ENCODE measurements at regions not wholly inside any gene's neighbourhood (a gene's known extent, or its start where the extent isn't known, plus 50 kb on each side); places are given as distances from the start of the nearest gene placed in this dataset.

DNA sequence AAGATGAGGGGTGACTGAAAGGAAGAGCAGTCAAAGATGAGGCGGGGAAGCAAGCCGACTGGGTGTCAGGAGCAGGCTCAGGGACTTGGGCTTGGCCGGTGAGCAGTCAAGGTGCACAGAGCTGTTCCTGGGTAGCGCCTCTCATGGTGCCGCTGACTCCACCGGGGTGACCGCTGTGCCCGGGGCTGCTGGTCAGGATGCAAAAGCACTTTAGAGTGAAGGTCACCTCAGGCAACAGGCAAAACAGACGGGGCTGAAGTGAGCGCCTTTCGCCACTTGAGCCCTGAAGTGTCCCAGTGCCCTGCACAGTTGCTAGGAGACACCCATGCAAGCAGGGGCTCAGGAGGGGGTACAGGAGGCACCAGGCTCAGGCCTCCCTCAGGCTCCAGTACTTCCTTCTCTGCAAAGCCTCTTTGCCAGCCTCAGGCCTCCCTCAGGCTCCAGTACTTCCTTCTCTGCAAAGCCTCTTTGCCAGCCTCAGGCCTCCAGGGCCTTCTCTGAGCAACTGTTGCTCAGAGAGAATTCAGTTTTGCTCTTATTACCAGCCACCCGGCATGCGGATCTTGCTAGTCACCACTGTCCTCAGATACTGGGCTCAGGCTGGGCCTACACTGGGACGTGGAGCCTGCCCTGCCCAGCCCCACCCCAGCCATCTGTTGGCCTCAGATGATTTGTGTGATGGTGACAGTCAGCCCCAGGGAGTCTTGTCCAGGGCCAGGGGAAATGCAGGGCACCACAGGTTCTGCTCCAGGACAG is 99.7 kb upstream of the IRF2BP2 start:
- DNase-seq (ENCODE audit: low read depth), result peak; percentile 90

DNA sequence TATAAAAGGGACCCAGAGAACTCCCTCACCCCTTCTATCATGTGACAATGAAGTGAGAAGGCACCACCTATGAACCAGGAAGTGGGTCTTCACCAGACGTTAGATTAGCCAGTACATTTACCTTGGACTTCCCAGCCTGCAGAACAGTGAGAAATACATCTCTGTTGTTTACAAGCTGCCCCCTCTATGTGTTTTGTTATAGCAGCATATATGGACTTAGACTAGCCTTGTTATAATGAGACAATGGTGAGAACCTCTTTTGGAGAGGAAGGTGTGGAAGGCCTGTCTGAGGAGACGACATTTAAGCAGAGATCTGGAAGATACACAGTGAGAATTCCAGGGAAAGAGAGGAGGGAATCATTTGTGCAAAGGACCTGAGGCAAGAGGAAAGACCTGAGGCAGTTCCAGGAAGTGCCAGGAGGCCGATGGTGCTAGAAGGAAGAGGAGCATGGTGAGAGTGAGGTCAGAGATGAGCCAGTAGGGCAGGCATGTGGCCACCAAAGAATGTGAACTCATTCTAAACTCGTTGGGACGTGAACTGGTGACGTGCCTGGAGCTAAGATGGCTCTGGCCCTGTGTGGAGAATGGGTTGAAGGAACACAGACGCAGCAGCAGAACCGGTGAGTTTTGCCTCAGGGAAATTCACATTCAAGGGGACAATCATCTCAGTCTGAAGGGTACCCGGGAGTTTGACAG is 98.9 kb upstream of the IRF2BP2 start:
- peak; percentile 22 for DNase-seq (ENCODE audit: low read depth)

DNA sequence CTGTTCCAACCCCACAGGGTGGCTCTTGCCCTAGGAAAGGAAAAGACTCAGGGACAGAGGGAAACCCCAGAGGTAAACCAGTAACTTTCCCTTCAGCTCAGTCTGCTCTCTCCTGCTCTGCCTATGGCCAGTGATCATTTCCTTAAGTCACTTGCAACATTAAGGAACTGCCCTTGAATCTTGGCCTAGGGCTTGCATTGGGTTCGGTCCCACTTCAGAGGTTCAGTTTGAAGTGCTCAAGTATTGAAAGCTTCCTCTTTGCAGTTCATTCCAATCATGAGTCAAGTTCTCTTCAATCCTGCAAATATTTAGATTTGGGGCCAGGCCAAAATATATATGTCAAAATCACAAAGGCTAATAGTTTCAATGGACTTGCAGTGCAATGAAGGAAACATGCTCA is 97.7 kb upstream of the IRF2BP2 start:
- DNase-seq (ENCODE audit: low read depth), result no peak

DNA sequence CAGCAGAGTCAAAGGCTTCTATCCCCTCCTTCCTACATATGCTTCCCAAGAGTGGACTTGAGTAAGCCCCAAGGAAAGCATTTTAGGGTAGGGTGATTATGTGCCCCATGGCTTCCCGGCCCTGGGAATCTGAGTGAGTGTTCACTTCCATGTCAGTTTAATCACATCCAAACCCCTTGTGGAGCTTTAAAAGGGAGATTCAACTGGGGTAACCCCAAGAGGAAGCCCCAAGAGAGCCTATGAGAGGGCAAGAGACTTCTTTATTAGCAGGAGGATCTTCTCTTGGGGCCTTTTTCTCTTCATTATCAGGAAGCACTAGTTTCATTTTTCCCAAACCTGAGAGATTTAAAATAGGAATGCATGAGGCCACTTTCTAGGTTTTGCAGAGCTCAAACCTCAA is 97.0 kb upstream of the IRF2BP2 start:
- DNase-seq (ENCODE audit: low read depth), result no peak

DNA sequence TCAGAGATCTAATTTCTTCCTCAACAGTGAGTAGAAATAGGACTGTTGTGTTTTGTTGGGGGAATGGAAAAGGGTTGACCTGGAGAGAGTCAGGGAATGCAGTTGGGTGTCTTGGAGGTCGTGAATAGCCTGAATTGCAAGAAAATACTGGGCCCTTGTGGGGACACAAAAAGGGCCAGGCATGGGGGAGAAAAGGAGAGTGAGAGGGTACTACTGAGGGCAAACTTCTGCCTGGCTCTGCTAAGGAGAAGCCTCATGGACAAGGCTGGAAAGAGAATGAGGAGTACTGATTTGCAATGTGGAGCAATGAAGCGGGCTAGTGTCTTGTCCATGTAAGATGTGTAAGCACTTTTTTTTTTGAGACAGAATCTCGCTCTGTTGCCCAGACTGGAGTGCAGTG is 96.2 kb upstream of the IRF2BP2 start:
- no peak for DNase-seq (ENCODE audit: low read depth)

DNA sequence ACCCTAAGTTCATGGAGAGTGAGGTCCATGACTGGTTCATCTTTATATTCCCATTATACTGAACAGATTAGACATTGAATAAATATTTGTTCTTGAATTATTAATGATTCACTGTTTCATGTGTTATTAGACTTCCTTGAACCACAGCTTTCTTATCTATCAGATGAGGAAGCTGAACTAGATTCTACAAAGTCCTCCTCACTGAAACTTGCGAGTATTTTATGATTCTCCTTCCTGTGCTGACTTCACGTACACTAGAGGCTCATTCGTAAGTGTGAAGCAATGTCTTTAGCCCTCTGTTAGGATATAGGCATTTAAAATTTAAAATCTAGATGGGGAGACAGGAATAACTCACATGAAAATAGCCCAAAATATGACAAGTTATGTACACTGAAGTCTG is 95.6 kb upstream of the IRF2BP2 start:
- DNase-seq (ENCODE audit: low read depth), result no peak

DNA sequence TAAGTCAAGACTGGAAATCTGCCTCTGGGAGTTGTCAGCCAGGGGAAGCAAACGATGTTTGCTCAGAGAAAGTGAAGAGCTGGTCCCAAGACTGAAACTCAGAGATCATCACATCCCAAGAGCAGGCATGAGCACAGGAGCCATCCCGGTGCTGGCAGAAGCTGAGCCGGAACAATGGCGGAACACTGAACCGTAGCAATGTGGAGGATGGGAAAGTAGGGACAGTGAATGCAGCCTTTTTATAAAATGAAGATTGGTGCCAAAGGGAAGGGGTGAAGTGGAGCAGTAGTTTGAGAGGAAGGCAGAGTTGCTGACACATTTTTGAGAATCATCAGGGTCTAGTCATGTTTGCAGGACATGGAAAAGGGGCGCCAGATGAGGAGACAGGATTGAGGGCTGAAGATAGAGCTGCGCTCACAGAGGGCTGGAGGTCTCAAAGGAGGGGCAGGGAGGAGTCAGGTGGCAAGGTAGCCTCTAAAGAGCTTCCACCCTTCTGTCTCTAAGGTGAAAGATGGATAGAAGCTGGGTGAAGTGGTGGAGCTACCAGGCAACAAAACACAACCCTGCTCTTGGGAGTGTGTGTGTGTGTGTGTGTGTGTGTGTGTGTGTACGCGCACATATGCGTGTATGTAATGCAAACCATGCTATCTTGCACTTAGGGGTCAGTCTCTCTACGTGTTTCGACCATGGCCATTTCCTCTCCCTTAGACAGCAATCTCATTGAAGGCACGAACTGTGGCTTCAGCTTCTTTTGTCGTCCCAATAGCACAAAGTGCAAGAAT is 94.3 kb upstream of the IRF2BP2 start:
- no peak for DNase-seq (ENCODE audit: low read depth)

DNA sequence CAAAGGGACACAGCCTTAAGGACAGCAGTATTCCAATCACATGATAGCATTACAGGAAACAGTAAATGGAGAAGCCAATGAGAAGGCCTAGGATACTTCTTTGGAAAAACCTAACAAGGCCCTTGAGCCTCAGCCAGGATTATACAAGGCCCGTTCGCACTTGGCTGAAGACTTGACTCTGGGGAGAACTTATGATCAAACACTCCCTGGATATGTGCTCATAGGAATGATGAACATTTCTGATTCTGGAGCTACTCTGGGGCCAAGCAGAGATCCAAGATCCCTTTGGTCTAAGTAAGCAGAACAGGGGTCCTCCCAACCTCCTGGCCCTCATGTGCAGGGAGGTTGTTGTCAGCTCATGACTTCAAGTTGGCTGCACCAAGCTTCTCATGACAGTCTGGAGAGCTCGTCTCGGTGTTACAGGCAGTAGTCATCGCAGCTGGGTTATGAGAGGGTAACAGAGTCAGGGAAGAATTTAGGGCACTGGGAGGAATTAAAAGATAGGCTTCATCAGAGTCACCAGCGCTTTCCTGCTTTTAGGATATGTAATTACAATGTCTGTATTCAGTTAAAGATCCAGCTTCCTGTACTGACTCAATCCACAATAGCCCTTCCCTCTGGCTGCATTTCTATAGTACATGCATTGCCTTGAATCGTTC is 92.5 kb upstream of the IRF2BP2 start:
- DNase-seq (ENCODE audit: low read depth), result no peak

DNA sequence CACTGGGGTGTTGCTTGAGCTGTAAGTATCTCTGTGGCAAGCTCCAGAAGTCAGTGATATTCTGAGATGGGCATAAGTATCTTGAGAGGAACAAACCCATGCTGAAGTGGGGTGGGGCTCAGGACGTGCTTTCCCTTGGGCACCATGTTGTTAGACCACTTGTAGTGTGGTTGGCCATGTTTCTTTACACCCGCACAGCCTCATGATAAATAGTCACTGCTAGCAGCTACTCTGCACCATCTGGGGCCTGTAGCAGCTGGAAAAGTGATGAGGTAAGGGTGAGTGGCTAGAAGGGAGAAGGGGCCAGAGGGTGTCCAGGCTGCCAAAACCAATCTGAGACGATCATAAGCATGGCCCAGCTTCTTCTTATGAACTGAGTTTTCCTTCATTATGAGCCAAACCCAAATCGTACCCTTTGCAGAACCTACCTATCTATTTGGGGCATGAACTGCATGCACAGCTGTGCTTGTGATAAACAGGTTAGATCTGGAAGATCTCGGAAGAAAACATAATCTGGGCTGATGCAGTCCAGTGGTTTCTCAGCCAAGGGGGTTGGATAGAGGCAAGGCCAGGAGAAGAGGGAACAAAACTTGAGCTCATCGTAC is 91.9 kb upstream of the IRF2BP2 start:
- peak; percentile 18 for DNase-seq (ENCODE audit: low read depth)

DNA sequence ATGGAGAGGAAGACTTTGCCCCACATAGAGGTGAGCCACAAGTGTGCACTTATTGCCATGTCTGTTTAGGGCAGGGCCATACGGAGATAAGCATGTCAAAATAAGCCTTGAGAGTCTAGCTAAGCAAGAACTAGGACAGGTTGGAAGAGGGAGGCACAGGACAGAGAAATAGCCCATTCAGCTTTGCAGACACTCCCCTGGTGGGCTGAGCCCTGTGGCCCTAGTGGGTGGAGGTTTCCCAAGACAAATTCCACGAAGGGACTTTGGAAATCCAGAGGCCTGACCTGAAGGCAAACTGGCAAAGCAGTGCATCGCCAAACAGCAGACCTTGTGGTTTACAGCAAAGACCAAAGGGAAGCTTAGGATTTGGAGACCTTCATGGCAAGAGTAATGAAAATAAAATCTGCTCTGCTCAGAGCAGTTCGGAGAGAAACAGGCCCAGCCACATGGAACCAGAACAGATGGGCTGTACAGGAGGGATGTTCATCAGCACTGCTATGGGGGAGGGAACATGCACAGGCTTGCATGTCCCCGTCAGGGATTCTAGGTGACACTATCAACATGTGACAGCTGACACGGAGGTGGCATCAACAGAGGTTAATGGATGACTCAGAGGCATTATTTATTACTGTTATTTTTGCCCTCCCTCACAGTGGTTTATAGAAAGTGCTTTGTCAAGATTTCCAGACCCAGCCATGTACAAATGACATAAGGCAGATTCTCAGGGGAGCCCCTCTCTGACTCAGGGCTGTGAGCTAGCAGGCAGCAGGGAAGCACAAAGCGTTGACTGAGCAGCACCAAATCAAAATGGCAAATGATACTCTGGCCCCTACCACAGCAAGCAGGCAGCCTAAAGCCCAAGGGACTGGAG is 90.1 kb upstream of the IRF2BP2 start:
- peak; percentile 94 for DNase-seq (ENCODE audit: low read depth)

DNA sequence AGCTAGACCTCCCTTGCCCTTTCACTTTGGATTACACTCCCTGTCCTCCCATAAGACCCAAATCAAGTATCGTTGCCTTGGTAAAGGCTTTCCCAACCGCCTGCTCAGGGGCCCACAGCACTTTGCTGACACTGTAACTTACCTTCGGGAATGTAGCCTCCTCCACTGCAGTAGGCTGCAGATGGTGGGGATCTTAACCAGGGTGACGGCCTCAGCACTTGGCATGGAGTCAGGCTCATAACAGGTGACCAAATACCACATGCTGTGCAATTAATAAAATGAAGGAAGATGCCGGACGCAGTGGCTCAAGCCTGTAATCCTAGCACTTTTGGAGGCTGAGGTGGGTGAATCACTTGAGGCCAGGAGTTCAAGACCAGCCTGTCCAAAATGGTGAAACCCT is 88.7 kb upstream of the IRF2BP2 start:
- DNase-seq (ENCODE audit: low read depth), result peak; percentile 80

DNA sequence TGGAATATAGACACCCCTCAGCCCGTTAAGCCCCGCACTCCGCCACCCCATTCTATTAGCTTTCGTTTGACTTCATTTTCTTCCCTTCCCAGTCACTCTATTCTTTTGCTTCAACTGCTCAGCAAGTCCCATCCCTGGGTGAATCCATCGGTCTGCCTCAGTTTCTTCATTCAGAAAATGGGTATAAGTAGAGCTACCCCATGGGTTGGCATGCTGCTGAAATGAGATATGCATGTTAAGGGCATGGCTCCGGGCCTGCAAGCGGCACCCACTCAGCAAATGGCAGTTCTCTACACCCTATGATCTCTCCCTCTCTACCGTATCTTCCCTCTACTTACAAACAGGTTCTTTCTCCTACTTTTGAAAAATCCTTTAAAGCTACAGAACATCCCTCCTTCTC is 87.8 kb upstream of the IRF2BP2 start:
- DNase-seq (ENCODE audit: low read depth), result no peak

DNA sequence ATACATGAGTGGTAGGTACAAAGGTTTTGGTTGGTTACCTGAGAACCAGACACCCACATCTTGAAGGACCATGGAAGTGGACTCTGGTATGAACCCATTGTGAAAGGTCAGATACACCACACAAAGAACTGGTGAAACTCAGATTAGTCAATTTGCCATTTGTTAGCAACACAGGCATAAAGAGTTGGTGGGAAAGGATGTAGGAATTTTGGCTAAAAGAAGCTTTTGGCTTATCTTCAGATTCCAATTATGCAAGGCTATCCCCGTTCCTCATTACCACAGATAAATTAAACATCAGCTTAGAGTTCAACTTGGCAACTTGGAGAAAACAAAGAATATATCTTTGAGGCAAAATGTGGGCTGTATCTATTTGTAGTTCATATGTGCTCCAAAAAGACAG is 87.0 kb upstream of the IRF2BP2 start:
- no peak for DNase-seq (ENCODE audit: low read depth)

DNA sequence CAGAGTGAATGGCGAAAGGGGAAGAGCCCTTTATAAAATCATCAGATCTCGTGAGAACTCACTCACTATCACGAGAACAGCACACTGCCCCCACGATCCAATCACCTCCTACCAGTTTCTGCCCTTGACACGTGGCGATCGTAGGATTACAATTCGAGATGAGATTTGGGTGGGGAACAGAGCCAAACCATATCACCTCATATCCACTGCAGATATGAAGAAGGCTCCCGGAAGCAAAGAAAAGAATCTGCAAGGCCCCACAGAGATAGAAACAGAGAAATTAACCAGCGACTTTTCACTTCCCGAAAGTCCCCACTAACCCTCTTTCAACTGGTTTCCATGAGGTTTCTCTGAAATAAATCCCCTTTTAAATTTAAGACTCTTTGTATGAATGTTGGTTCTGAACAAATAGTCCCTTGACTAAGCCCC is 86.2 kb upstream of the IRF2BP2 start:
- DNase-seq (ENCODE audit: low read depth), result no peak

DNA sequence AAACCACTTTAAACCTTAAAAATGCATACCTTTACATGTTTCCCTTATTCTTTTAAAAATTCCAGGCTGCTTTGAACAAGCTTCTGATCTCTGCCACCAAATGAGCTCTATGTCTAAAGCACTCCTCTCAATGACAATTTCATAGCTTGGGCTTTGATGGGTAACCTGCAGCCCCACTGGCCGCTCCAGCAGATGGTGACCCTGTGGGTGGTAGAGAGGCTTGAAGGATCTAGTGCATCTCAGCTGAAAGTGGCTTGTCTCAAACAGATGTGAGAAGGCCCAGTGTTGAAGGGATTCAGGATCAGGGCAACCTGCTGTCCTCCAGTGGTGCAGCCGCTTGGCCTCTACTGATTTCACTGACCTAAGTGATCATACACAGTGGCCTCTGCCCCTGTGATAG is 84.7 kb upstream of the IRF2BP2 start:
- DNase-seq (ENCODE audit: low read depth), result no peak

DNA sequence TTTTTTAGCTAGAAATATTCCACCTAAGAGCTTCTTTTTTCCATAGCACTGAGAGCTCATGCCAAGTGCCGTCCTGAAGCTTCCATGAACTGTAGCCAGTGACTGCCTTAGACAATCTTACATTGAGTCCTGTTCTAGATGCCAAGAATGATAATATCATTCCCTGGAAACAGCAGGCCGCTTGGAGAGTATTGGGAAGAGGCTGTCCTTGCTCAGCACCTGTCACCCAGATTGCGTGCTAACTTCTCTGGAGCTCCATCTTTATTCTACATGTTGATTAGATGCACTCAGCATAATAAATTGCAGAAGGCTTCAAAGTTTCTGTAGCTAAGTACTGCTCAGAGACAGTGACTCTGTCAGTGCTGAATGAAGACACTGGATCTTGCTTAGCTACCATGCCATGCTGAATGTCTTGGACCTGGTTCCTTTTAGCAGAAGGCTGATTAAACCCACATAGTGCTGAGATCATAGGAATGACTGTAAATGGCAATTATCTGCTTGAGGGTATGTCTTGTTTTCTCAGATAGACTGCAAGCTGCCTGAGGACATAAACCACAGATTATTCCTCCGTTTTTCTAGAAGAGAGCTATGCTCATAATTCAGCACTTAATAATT is 83.1 kb upstream of the IRF2BP2 start:
- peak; percentile 26 for DNase-seq (ENCODE audit: low read depth)

DNA sequence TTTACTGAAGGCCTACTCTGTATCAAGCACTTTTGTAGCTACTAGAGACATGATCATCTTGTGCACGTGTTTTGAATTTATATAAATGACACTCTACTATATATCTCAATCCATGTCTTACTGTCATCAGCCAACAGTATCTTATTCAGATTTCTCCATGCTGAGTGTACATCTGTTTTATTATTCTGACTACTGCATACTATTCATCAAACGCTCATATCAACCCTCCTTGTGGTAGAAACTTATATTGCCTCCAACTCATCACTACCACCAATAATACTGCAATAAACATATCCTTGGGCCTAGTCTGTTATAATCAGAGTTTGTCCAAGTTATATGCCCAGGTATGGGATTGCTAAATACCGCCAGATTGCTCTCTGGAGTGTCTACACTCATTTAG is 81.6 kb upstream of the IRF2BP2 start:
- DNase-seq (ENCODE audit: low read depth), result no peak

DNA sequence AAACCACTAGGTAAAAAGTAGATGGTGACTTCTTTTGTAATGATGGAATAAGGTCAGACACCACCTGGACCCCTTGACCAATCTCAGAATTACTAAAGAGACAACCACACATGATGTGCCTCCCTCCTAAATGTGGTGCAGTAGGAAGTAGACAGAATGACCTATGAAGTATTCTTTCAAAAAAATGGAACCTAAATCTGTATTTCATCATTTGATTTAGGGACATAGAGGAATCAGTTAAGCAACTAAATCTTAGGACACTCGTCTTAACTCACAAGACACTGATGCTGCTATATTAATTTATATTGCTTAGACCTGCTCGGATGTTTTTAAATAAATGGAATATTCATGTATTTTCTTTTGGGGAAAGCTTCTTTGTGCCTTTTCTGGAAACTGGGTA is 80.9 kb upstream of the IRF2BP2 start:
- no peak for DNase-seq (ENCODE audit: low read depth)

DNA sequence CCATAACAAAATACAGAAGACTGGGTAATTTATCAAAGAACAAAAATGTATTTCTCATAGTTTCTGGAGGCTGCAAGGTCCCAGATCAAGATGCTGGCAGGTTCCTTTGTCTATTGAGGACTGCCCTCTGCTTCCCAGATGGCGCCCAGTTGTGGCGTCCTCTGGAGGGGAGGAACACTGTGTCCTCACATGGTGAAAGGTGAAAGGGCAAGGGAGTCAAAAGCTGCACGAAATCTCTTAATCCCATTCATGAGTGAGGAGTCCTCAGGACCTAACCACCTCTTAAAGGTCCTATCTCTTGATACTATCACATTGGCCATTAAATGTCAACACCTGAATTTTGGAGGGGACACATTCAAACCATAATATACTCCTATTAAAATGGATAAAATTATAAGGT is 79.3 kb upstream of the IRF2BP2 start:
- DNase-seq (ENCODE audit: low read depth), result no peak

DNA sequence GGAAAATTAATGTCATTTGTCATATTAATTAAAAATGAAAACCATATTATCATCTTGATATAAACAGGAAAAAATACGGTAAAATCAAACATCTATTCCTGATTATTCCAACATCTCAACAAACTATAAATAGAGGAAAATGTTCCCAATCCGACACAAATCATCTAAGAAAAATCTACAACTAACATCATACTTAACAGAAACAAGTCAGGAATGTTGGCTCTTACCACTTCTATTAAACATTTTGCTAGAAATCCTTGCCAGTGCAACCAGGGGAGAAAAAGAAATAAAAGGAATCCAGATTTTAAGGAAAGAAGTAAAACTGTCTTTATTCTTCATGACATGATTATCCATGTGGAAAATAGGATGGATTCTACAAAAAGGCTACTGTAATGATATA is 77.0 kb upstream of the IRF2BP2 start:
- no peak for DNase-seq (ENCODE audit: low read depth)
